CD8-positive, alpha-beta memory T cell (primary cell): ENCODE measurements at regions not wholly inside any gene's neighbourhood (a gene's known extent, or its start where the extent isn't known, plus 50 kb on each side); places are given as distances from the start of the nearest gene placed in this dataset.

ENCODE experiments used
- CTCF ChIA-PET: fragments of 350-600 bp; sonication (Branson Sonifier 250); formaldehyde crosslinking; loops from one replicate; lab custom pipeline; 2021; ENCODE audit warnings: antibody characterized with exemption; lab: Charles Lee
- POLR2A ChIA-PET: fragments of 350-600 bp; sonication (Branson Sonifier 250); formaldehyde crosslinking; loops from one replicate; lab custom pipeline; 2021; ENCODE audit warnings: antibody characterized with exemption; lab: Charles Lee
- DNase-seq, 5 donors: peaks; one replicate each; pipeline versions ENCODE4 v3.0.0 to v3.0.0-alpha.2; 2020 to 2022; ENCODE audit warnings: mixed read lengths in 1 of 5
- H3K27ac ChIP-seq: one replicate; pipeline ENCODE4 v1.7.0; 2013; ENCODE audit warnings: low read depth, mild to moderate bottlenecking, low read length, moderate library complexity
- H3K27me3 ChIP-seq: 2 replicates; pipeline ENCODE4 v1.7.0; 2013; ENCODE audit warnings: low read length, mild to moderate bottlenecking; ENCODE audit not compliant: insufficient read depth, poor library complexity, severe bottlenecking
- H3K36me3 ChIP-seq: 2 replicates; pipeline ENCODE4 v1.7.0; 2013; ENCODE audit warnings: mild to moderate bottlenecking, low read length, moderate library complexity; ENCODE audit not compliant: insufficient read depth
- H3K4me1 ChIP-seq: 2 replicates; pipeline ENCODE4 v1.7.0; 2013; ENCODE audit warnings: mild to moderate bottlenecking, low read length, moderate library complexity; ENCODE audit not compliant: insufficient read depth
- H3K4me3 ChIP-seq: 2 replicates; pipeline ENCODE4 v1.7.0; 2013; ENCODE audit warnings: mild to moderate bottlenecking, low read length
- H3K9me3 ChIP-seq: 2 replicates; pipeline ENCODE4 v1.7.0; 2013; ENCODE audit warnings: mild to moderate bottlenecking, low read length
- H3K27ac Mint-ChIP-seq, 8 donors: one replicate each; pipeline ENCODE4 v1.8.0; 2020 to 2021; ENCODE audit warnings: mixed read lengths in 8 of 8, mild to moderate bottlenecking in 6 of 8, inconsistent platforms in 3 of 8, moderate library complexity in 3 of 8
- H3K27me3 Mint-ChIP-seq, 2 donors: one replicate each; pipeline ENCODE4 v1.8.0; 2020 to 2021; ENCODE audit warnings: mixed read lengths in 2 of 2, mild to moderate bottlenecking in 1 of 2, moderate library complexity in 1 of 2
- H3K36me3 Mint-ChIP-seq, 3 donors: one replicate each; pipeline ENCODE4 v1.8.0; 2020 to 2021; ENCODE audit warnings: mixed read lengths in 3 of 3, inconsistent platforms in 1 of 3, mild to moderate bottlenecking in 1 of 3
- H3K4me1 Mint-ChIP-seq, 3 donors: one replicate each; pipeline ENCODE4 v1.8.0; 2020 to 2021; ENCODE audit warnings: mixed read lengths in 3 of 3, inconsistent platforms in 1 of 3, mild to moderate bottlenecking in 1 of 3
- H3K4me3 Mint-ChIP-seq, 7 donors: one replicate each; pipeline ENCODE4 v1.8.0; 2020 to 2021; ENCODE audit warnings: mixed read lengths in 7 of 7, mild to moderate bottlenecking in 6 of 7, moderate library complexity in 4 of 7, inconsistent platforms in 2 of 7
- H3K9me3 Mint-ChIP-seq, 5 donors: one replicate each; pipeline ENCODE4 v1.8.0; 2020 to 2022; ENCODE audit warnings: mixed read lengths in 5 of 5, mild to moderate bottlenecking in 3 of 5, moderate library complexity in 2 of 5, inconsistent platforms in 1 of 5

- H3K27me3 Mint-ChIP-seq: peaks cover 8 to 27% of the 10 kb centered on the region in 2 donors
- H3K9me3 Mint-ChIP-seq: no peaks in the 10 kb centered on the region
- no peaks in the 10 kb centered on the region for H3K36me3 ChIP-seq
- CTCF ChIA-PET: no interaction called here
- no peaks in the 10 kb centered on the region for H3K36me3 Mint-ChIP-seq
- no peaks in the 10 kb centered on the region for H3K27me3 ChIP-seq
- H3K27ac Mint-ChIP-seq: no peak overlapping the region
- H3K4me3 Mint-ChIP-seq: no peak overlapping the region
- no peaks in the 10 kb centered on the region for H3K4me1 ChIP-seq
- no peak for DNase-seq
- no peak overlapping the region for H3K4me3 ChIP-seq
- H3K27ac ChIP-seq: no peak overlapping the region
- POLR2A ChIA-PET: no interaction called here
- no peaks in the 10 kb centered on the region for H3K9me3 ChIP-seq
- H3K4me1 Mint-ChIP-seq: no peaks in the 10 kb centered on the region
Measured at GRCh38 chr22:27610863-27611786, 190.4 kb downstream of the MN1 start.

GRCh38 chr22:27612115-27612514, 189.4 kb downstream of the MN1 start:
- H3K36me3 Mint-ChIP-seq: no peaks in the 10 kb centered on the region
- Histone ChIP-seq H3K27ac (no peak overlapping the region), H3K27me3 (no peaks in the 10 kb centered on the region), H3K36me3 (no peaks in the 10 kb centered on the region), H3K4me1 (no peaks in the 10 kb centered on the region), H3K9me3 (no peaks in the 10 kb centered on the region), H3K4me3 (no peak overlapping the region)
- ChIA-PET POLR2A (no interaction called here), CTCF (no interaction called here)
- no peaks in the 10 kb centered on the region for H3K4me1 Mint-ChIP-seq
- no peaks in the 10 kb centered on the region for H3K9me3 Mint-ChIP-seq
- no peak overlapping the region for H3K27ac Mint-ChIP-seq
- no peak overlapping the region for H3K4me3 Mint-ChIP-seq
- no peak for DNase-seq
- peaks cover 8 to 27% of the 10 kb centered on the region in 2 donors for H3K27me3 Mint-ChIP-seq

GRCh38 chr22:27613099-27614005, 188.2 kb downstream of the MN1 start:
- Mint-ChIP-seq H3K27me3 (peaks cover 8 to 27% of the 10 kb centered on the region in 2 donors), H3K9me3 (no peaks in the 10 kb centered on the region), H3K4me1 (no peaks in the 10 kb centered on the region), H3K27ac (no peak overlapping the region), H3K36me3 (no peaks in the 10 kb centered on the region), H3K4me3 (no peak overlapping the region)
- Histone ChIP-seq H3K9me3 (no peaks in the 10 kb centered on the region), H3K4me3 (no peak overlapping the region), H3K36me3 (no peaks in the 10 kb centered on the region), H3K27ac (no peak overlapping the region), H3K4me1 (no peaks in the 10 kb centered on the region), H3K27me3 (no peaks in the 10 kb centered on the region)
- CTCF ChIA-PET: no interaction called here
- no peak for DNase-seq
- POLR2A ChIA-PET: no interaction called here

GRCh38 chr22:27614006-27614649, 187.4 kb downstream of the MN1 start:
- Mint-ChIP-seq H3K4me1 (no peaks in the 10 kb centered on the region), H3K27ac (no peak overlapping the region), H3K27me3 (peaks cover 8 to 27% of the 10 kb centered on the region in 2 donors), H3K36me3 (no peaks in the 10 kb centered on the region), H3K4me3 (no peak overlapping the region), H3K9me3 (no peaks in the 10 kb centered on the region)
- Histone ChIP-seq H3K36me3 (no peaks in the 10 kb centered on the region), H3K9me3 (no peaks in the 10 kb centered on the region), H3K27ac (no peak overlapping the region), H3K4me3 (no peak overlapping the region), H3K4me1 (no peaks in the 10 kb centered on the region), H3K27me3 (no peaks in the 10 kb centered on the region)
- POLR2A ChIA-PET: no interaction called here
- no peak for DNase-seq
- CTCF ChIA-PET: no interaction called here

- H3K36me3 Mint-ChIP-seq: no peaks in the 10 kb centered on the region
- Histone ChIP-seq H3K27me3 (no peaks in the 10 kb centered on the region), H3K36me3 (no peaks in the 10 kb centered on the region), H3K4me3 (no peak overlapping the region), H3K4me1 (no peaks in the 10 kb centered on the region), H3K27ac (no peak overlapping the region), H3K9me3 (no peaks in the 10 kb centered on the region)
- no peaks in the 10 kb centered on the region for H3K9me3 Mint-ChIP-seq
- no peak overlapping the region for H3K27ac Mint-ChIP-seq
- ChIA-PET CTCF (no interaction called here), POLR2A (no interaction called here)
- no peak overlapping the region for H3K4me3 Mint-ChIP-seq
- peaks cover 8 to 27% of the 10 kb centered on the region in 2 donors for H3K27me3 Mint-ChIP-seq
- DNase-seq: no peak
- no peaks in the 10 kb centered on the region for H3K4me1 Mint-ChIP-seq
Measured at GRCh38 chr22:27614650-27615007, 186.9 kb downstream of the MN1 start.

GRCh38 chr22:27615408-27615807, 186.1 kb downstream of the MN1 start:
- Mint-ChIP-seq H3K4me3 (no peak overlapping the region), H3K27ac (no peak overlapping the region), H3K36me3 (no peaks in the 10 kb centered on the region), H3K4me1 (no peaks in the 10 kb centered on the region), H3K27me3 (peaks cover 8 to 27% of the 10 kb centered on the region in 2 donors), H3K9me3 (no peaks in the 10 kb centered on the region)
- ChIA-PET POLR2A (no interaction called here), CTCF (no interaction called here)
- H3K36me3 ChIP-seq: no peaks in the 10 kb centered on the region
- no peak overlapping the region for H3K27ac ChIP-seq
- no peak overlapping the region for H3K4me3 ChIP-seq
- H3K27me3 ChIP-seq: no peaks in the 10 kb centered on the region
- DNase-seq: no peak
- H3K9me3 ChIP-seq: no peaks in the 10 kb centered on the region
- H3K4me1 ChIP-seq: no peaks in the 10 kb centered on the region

GRCh38 chr22:27616033-27616432, 185.5 kb downstream of the MN1 start:
- POLR2A ChIA-PET: no interaction called here
- CTCF ChIA-PET: no interaction called here
- Mint-ChIP-seq H3K4me1 (no peaks in the 10 kb centered on the region), H3K36me3 (no peaks in the 10 kb centered on the region), H3K4me3 (no peak overlapping the region), H3K27ac (no peak overlapping the region), H3K27me3 (peaks cover 8 to 26% of the 10 kb centered on the region in 2 donors), H3K9me3 (no peaks in the 10 kb centered on the region)
- H3K9me3 ChIP-seq: no peaks in the 10 kb centered on the region
- H3K36me3 ChIP-seq: no peaks in the 10 kb centered on the region
- H3K4me1 ChIP-seq: no peaks in the 10 kb centered on the region
- no peak overlapping the region for H3K4me3 ChIP-seq
- no peaks in the 10 kb centered on the region for H3K27me3 ChIP-seq
- no peak overlapping the region for H3K27ac ChIP-seq
- DNase-seq: no peak
